Urinary bladder (tissue), 3 donors: ENCODE measurements at regions not wholly inside any gene's neighbourhood (a gene's known extent, or its start where the extent isn't known, plus 50 kb on each side); places are given as distances from the start of the nearest gene placed in this dataset.
"Not testable (repeated sequence)": the region's sequence is repeated elsewhere in the genome, so short reads cannot be mapped to it uniquely, and the experiment has no call there.

Source experiments
- DNase-seq: peaks from one replicate; pipeline ENCODE4 v3.0.0-alpha.2; 2015; ENCODE audit errors: extremely low spot score
- H3K27ac ChIP-seq: one replicate; pipeline ENCODE4 v1.5.1; 2013; ENCODE audit warnings: low read depth, mild to moderate bottlenecking, moderate library complexity
- H3K36me3 ChIP-seq: one replicate; pipeline ENCODE4 v1.6.1; 2013; ENCODE audit warnings: mild to moderate bottlenecking, moderate library complexity; ENCODE audit not compliant: insufficient read depth
- H3K4me1 ChIP-seq: one replicate; pipeline ENCODE4 v1.6.1; 2013; ENCODE audit warnings: mild to moderate bottlenecking, moderate library complexity; ENCODE audit not compliant: insufficient read depth
- H3K4me3 ChIP-seq: one replicate; pipeline ENCODE4 v1.5.1; 2013; ENCODE audit warnings: low read depth, low read length
- WGBS: extraction: QIAGEN DNeasy Blood & Tissue Kit; methylation state at CpG from one replicate; pipeline ENCODE4 v1.1.7; 2013; 5-methylcytosine and 5-hydroxymethylcytosine counted together
- donor health status: healthy with polysubstance abuse.
- donor health status: healthy.

GRCh38 chr6:5843078-5843477 lies 163.6 kb downstream of the NRN1 start:
- Histone ChIP-seq H3K4me3 (no peak overlapping the region), H3K36me3 (no peaks in the 10 kb centered on the region), H3K27ac (no peak overlapping the region), H3K4me1 (no peaks in the 10 kb centered on the region)
- WGBS, result 85% methylated on average over 5 of the region's 5 CpGs
- DNase-seq, result no peak

GRCh38 chr6:5840734-5841390 lies 165.9 kb downstream of the NRN1 start:
- DNase-seq, result no peak
- WGBS, result 60% methylated on average over 8 of the region's 8 CpGs
- Histone ChIP-seq H3K4me3 (no peak overlapping the region), H3K27ac (no peak overlapping the region), H3K4me1 (no peaks in the 10 kb centered on the region), H3K36me3 (no peaks in the 10 kb centered on the region)

GRCh38 chr6:5838656-5839396 lies 167.9 kb downstream of the NRN1 start:
- no peak overlapping the region for H3K27ac ChIP-seq
- no peaks in the 10 kb centered on the region for H3K36me3 ChIP-seq
- no peaks in the 10 kb centered on the region for H3K4me1 ChIP-seq
- WGBS, result 88% methylated on average over 8 of the region's 8 CpGs
- no peak overlapping the region for H3K4me3 ChIP-seq
- no peak for DNase-seq

GRCh38 chr6:5837323-5837722 lies 169.4 kb downstream of the NRN1 start:
- Histone ChIP-seq H3K4me1 (no peaks in the 10 kb centered on the region), H3K27ac (no peak overlapping the region), H3K36me3 (no peaks in the 10 kb centered on the region), H3K4me3 (no peak overlapping the region)
- WGBS, result 85% methylated on average over 9 of the region's 9 CpGs
- DNase-seq, result no peak

GRCh38 chr6:5836597-5836996 lies 170.1 kb downstream of the NRN1 start:
- WGBS, result 40% methylated on average over 2 of the region's 5 CpGs
- H3K27ac ChIP-seq, H3K4me3 ChIP-seq, H3K36me3 ChIP-seq, DNase-seq, H3K4me1 ChIP-seq: not testable (repeated sequence)

- Histone ChIP-seq H3K27ac (no peak overlapping the region), H3K36me3 (no peaks in the 10 kb centered on the region), H3K4me1 (no peaks in the 10 kb centered on the region), H3K4me3 (no peak overlapping the region)
- no peak for DNase-seq
- 94% methylated on average over 3 of the region's 3 CpGs for WGBS
Measured at GRCh38 chr6:5833120-5833519, 173.6 kb downstream of the NRN1 start.

- Histone ChIP-seq H3K4me3 (no peak overlapping the region), H3K4me1 (no peaks in the 10 kb centered on the region), H3K36me3 (no peaks in the 10 kb centered on the region), H3K27ac (no peak overlapping the region)
- 85% methylated on average over 3 of the region's 3 CpGs for WGBS
- DNase-seq, result no peak
Measured at GRCh38 chr6:5832668-5833067, 174.1 kb downstream of the NRN1 start.

GRCh38 chr6:5831219-5831862 lies 175.4 kb downstream of the NRN1 start:
- WGBS, result 44% methylated on average over 8 of the region's 8 CpGs
- H3K4me1 ChIP-seq, H3K4me3 ChIP-seq, DNase-seq, H3K27ac ChIP-seq, H3K36me3 ChIP-seq: not testable (repeated sequence)

- 83% methylated on average over 11 of the region's 11 CpGs for WGBS
Measured at GRCh38 chr6:5828296-5828695, 178.4 kb downstream of the NRN1 start.

GRCh38 chr6:5827056-5827904 lies 179.4 kb downstream of the NRN1 start:
- no peak for DNase-seq
- Histone ChIP-seq H3K4me1 (no peaks in the 10 kb centered on the region), H3K36me3 (no peaks in the 10 kb centered on the region), H3K27ac (no peak overlapping the region), H3K4me3 (no peak overlapping the region)
- 44% methylated on average over 14 of the region's 14 CpGs for WGBS

More at GRCh38 chr6:5828296-5828695, 178.4 kb downstream of the NRN1 start:
- no peaks in the 10 kb centered on the region for H3K36me3 ChIP-seq
- H3K4me3 ChIP-seq, result no peak overlapping the region
- no peaks in the 10 kb centered on the region for H3K4me1 ChIP-seq
- no peak overlapping the region for H3K27ac ChIP-seq
- DNase-seq, result no peak

- H3K4me3 ChIP-seq, H3K36me3 ChIP-seq, DNase-seq, H3K27ac ChIP-seq, H3K4me1 ChIP-seq: not testable (repeated sequence)
- 88% methylated on average over 8 of the region's 8 CpGs for WGBS
Measured at GRCh38 chr6:5824382-5824983, 182.2 kb downstream of the NRN1 start.
